ENCODE measurements at regions not wholly inside any gene's neighbourhood (a gene's known extent, or its start where the extent isn't known, plus 50 kb on each side); places are given as distances from the start of the nearest gene placed in this dataset.

DNA sequence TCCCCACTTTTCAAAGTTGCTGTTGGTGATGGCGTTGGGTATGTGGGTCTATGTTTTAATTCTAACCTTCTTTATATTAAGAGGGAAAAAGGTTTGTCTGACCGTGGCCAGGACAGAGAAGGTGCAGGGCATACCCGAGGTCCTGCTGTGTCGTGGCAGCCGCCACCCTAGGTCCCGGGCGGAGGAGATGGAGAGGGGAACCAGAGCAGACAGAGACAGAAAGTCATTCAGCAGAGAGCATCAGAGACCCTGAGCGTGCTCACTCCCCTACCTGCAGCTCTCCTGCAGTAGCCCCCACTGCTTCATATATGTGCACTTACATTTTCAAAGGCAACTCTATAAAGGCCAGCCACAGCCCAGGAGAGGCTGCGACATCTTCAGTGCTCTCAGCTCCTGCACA is 327.2 kb upstream of the TNRC6C start:
- ChIA-PET POLR2A (ENCODE audit: unreplicated experiment) (no interaction called here), CTCF (no interaction called here)
- no peaks in the 10 kb centered on the region for H3K79me2 ChIP-seq (ENCODE audit: low read depth)
- no peak overlapping the region for H3K27ac ChIP-seq
- no peaks in the 10 kb centered on the region for H4K20me1 ChIP-seq (ENCODE audit: insufficient read depth)
- no TSS peak for BruUV-seq (replicated peaks)
- DNase-seq = no peak
- no peak overlapping the region for H3K4me3 ChIP-seq
- H3K9me2 ChIP-seq (ENCODE audit: insufficient read depth) = no peaks in the 10 kb centered on the region
- no peak overlapping the region for H3K4me2 ChIP-seq
- TF ChIP-seq CTCF (conservative IDR thresholded peaks at IDR 0.05) = no peak
- no peak for TF ChIP-seq EZH2 (IDR thresholded peaks at IDR 0.05; ENCODE audit: low read depth)
- H3K4me1 ChIP-seq (replicated peaks; ENCODE audit: insufficient read depth) = no peaks in the 10 kb centered on the region
- no peaks in the 10 kb centered on the region for H3K9me3 ChIP-seq (ENCODE audit: insufficient read depth, low read depth)
- H3K36me3 ChIP-seq (ENCODE audit: low read depth) = no peaks in the 10 kb centered on the region
- H2AFZ ChIP-seq = no peak overlapping the region
- H3K27me3 ChIP-seq (ENCODE audit: insufficient read depth, low read depth) = peaks cover 37% of the 10 kb centered on the region
- intact Hi-C loops (cut with micrococcal nuclease; ENCODE audit: unreplicated experiment) = no loop called here
- no peaks in the 10 kb centered on the region for H3F3A ChIP-seq (ENCODE audit: insufficient read depth, low read depth)

- intact Hi-C loops (cut with micrococcal nuclease; ENCODE audit: unreplicated experiment) = no loop called here
- no peaks in the 10 kb centered on the region for H4K20me1 ChIP-seq (ENCODE audit: insufficient read depth)
- H3K4me3 ChIP-seq = no peak overlapping the region
- DNase-seq = no peak
- no peak overlapping the region for H3K4me2 ChIP-seq
- ChIA-PET CTCF (no interaction called here), POLR2A (ENCODE audit: unreplicated experiment) (no interaction called here)
- H3K4me1 ChIP-seq (replicated peaks; ENCODE audit: insufficient read depth) = no peaks in the 10 kb centered on the region
- H3K36me3 ChIP-seq (ENCODE audit: low read depth) = no peaks in the 10 kb centered on the region
- BruUV-seq (replicated peaks) = no TSS peak
- TF ChIP-seq CTCF (conservative IDR thresholded peaks at IDR 0.05) = no peak
- no peak for TF ChIP-seq EZH2 (IDR thresholded peaks at IDR 0.05; ENCODE audit: low read depth)
- peaks cover 41% of the 10 kb centered on the region for H3K27me3 ChIP-seq (ENCODE audit: insufficient read depth, low read depth)
- H3F3A ChIP-seq (ENCODE audit: insufficient read depth, low read depth) = no peaks in the 10 kb centered on the region
- no peak overlapping the region for H2AFZ ChIP-seq
- H3K79me2 ChIP-seq (ENCODE audit: low read depth) = no peaks in the 10 kb centered on the region
- H3K9me3 ChIP-seq (ENCODE audit: insufficient read depth, low read depth) = no peaks in the 10 kb centered on the region
- H3K27ac ChIP-seq = no peak overlapping the region
- H3K9me2 ChIP-seq (ENCODE audit: insufficient read depth) = no peaks in the 10 kb centered on the region
Measured at GRCh38 chr17:77632619-77633018, 325.9 kb upstream of the TNRC6C start.

- Histone ChIP-seq H3K9me2 (ENCODE audit: insufficient read depth) (no peaks in the 10 kb centered on the region), H3K4me2 (no peak overlapping the region), H4K20me1 (ENCODE audit: insufficient read depth) (no peaks in the 10 kb centered on the region), H3K4me3 (no peak overlapping the region), H2AFZ (no peak overlapping the region), H3K27me3 (ENCODE audit: insufficient read depth, low read depth) (peaks cover 44% of the 10 kb centered on the region), H3K36me3 (ENCODE audit: low read depth) (no peaks in the 10 kb centered on the region), H3F3A (ENCODE audit: insufficient read depth, low read depth) (no peaks in the 10 kb centered on the region), H3K27ac (no peak overlapping the region), H3K9me3 (ENCODE audit: insufficient read depth, low read depth) (no peaks in the 10 kb centered on the region), H3K4me1 (replicated peaks; ENCODE audit: insufficient read depth) (no peaks in the 10 kb centered on the region), H3K79me2 (ENCODE audit: low read depth) (no peaks in the 10 kb centered on the region)
- POLR2A ChIA-PET (ENCODE audit: unreplicated experiment) = no interaction called here
- CTCF ChIA-PET = no interaction called here
- no peak for TF ChIP-seq CTCF (conservative IDR thresholded peaks at IDR 0.05)
- TF ChIP-seq EZH2 (IDR thresholded peaks at IDR 0.05; ENCODE audit: low read depth) = no peak
- BruUV-seq (replicated peaks) = no TSS peak
- intact Hi-C loops (cut with micrococcal nuclease; ENCODE audit: unreplicated experiment) = no loop called here
- no peak for DNase-seq
Measured at GRCh38 chr17:77634710-77635109, 323.8 kb upstream of the TNRC6C start.
